ENCODE measurements at regions not wholly inside any gene's neighbourhood (a gene's known extent, or its start where the extent isn't known, plus 50 kb on each side); places are given as distances from the start of the nearest gene placed in this dataset.
"Not testable (repeated sequence)": the region's sequence is repeated elsewhere in the genome, so short reads cannot be mapped to it uniquely, and the experiment has no call there.

- Mint-ChIP-seq H3K9me3 (no peaks in the 10 kb centered on the region), H3K27me3 (no peaks in the 10 kb centered on the region), H3K27ac (no peak overlapping the region), H3K4me3 (no peak overlapping the region), H3K36me3 (no peaks in the 10 kb centered on the region), H3K4me1 (no peaks in the 10 kb centered on the region)
- peak; percentile 31 for ATAC-seq
Measured at GRCh38 chr3:145903472-145904013, 257.4 kb downstream of the PLOD2 start.

DNA sequence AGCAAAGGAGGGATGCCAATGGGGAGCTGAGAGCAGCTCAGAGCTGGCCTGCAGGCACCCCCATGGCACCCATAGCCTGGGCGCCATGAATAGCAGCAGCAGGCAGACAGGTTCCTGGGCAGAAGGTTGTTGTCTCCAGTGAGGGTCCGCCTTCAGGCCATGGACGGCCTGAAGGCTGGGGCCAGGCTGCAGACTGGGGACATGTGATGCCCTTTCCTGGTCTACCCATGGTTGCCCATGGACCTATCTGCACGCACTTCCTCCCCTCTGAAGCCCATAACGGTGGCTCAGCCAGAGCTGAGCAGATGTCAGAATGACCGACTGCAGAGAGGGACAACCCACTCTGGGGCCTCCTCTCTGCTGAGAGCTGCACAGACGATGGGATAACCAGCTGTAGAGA lies 256.8 kb downstream of the PLOD2 start:
- Mint-ChIP-seq H3K27me3 (no peaks in the 10 kb centered on the region), H3K4me3 (no peak overlapping the region)
- peak; percentile 47 for ATAC-seq

GRCh38 chr3:145906301-145906700 lies 254.7 kb downstream of the PLOD2 start:
- Mint-ChIP-seq H3K36me3 (no peaks in the 10 kb centered on the region), H3K27ac (no peak overlapping the region), H3K9me3 (peaks cover 2% of the 10 kb centered on the region), H3K4me3 (no peak overlapping the region), H3K27me3 (no peaks in the 10 kb centered on the region), H3K4me1 (no peaks in the 10 kb centered on the region)
- no peak for ATAC-seq

More for the DNA sequence above, 256.8 kb downstream of the PLOD2 start:
- H3K9me3 Mint-ChIP-seq, result no peaks in the 10 kb centered on the region
- no peaks in the 10 kb centered on the region for H3K4me1 Mint-ChIP-seq
- no peak overlapping the region for H3K27ac Mint-ChIP-seq
- H3K36me3 Mint-ChIP-seq, result no peaks in the 10 kb centered on the region

DNA sequence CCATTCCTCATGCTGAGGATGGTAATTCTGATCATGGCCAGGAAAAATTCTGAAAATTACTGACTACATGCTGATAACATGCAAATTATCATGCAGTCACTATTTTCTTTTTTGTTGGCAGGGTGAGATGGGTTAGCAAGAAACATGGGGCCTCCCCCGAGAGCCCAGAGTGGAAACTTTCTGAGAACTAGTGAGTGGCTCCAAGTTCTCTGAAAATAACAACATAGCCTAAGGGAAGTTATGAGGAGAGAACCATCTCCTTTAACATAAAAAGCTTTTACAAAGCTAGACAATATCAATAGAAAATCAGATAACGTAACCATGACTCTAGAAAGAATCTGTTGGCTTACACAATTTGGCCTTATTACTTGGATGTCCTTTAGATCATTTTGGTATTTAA lies 254.2 kb downstream of the PLOD2 start:
- Mint-ChIP-seq H3K27ac (no peak overlapping the region), H3K36me3 (no peaks in the 10 kb centered on the region), H3K4me1 (no peaks in the 10 kb centered on the region), H3K27me3 (no peaks in the 10 kb centered on the region), H3K4me3 (no peak overlapping the region), H3K9me3 (peaks cover 2% of the 10 kb centered on the region)
- no peak for ATAC-seq

DNA sequence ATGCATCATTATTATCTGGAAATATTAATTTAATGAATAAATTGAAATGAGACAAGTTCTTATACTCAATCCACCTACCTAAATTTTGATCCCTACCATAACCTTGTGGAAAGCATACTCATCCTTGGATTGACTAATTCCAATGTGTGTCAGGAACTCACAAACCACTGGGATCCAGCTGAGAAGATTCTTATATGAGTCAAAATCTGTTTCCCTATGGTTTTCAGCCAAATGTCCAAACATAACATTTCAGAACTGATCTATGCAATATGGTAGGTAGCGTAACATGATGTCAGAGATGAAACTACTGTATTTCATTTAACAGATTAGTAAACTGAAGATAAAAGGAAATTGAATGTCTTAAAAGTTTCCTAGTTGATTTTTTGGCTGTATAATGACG lies 250.0 kb downstream of the PLOD2 start:
- no peak for ATAC-seq

GRCh38 chr3:145915787-145916186 lies 245.2 kb downstream of the PLOD2 start:
- no peak for ATAC-seq
- no peaks in the 10 kb centered on the region for H3K36me3 Mint-ChIP-seq
- H3K4me1 Mint-ChIP-seq, result no peaks in the 10 kb centered on the region
- H3K4me3 Mint-ChIP-seq, result no peak overlapping the region
- H3K27ac Mint-ChIP-seq, result no peak overlapping the region
- H3K9me3 Mint-ChIP-seq, result peaks cover 7% of the 10 kb centered on the region
- no peaks in the 10 kb centered on the region for H3K27me3 Mint-ChIP-seq

More for the DNA sequence above, 250.0 kb downstream of the PLOD2 start:
- H3K27ac Mint-ChIP-seq, result no peak overlapping the region
- H3K27me3 Mint-ChIP-seq, result no peaks in the 10 kb centered on the region
- no peaks in the 10 kb centered on the region for H3K4me1 Mint-ChIP-seq
- peaks cover 5% of the 10 kb centered on the region for H3K9me3 Mint-ChIP-seq
- no peak overlapping the region for H3K4me3 Mint-ChIP-seq
- no peaks in the 10 kb centered on the region for H3K36me3 Mint-ChIP-seq

- not testable (repeated sequence) for H3K36me3 Mint-ChIP-seq, H3K27me3 Mint-ChIP-seq, H3K27ac Mint-ChIP-seq, H3K4me3 Mint-ChIP-seq, H3K4me1 Mint-ChIP-seq, H3K9me3 Mint-ChIP-seq, ATAC-seq
Measured at GRCh38 chr3:145927736-145928135, 233.2 kb downstream of the PLOD2 start.

- Mint-ChIP-seq H3K27ac (no peak overlapping the region), H3K27me3 (no peaks in the 10 kb centered on the region), H3K9me3 (peaks cover 3% of the 10 kb centered on the region), H3K4me3 (no peak overlapping the region), H3K36me3 (no peaks in the 10 kb centered on the region), H3K4me1 (no peaks in the 10 kb centered on the region)
- ATAC-seq, result no peak
Measured at GRCh38 chr3:145936971-145937370, 224.0 kb downstream of the PLOD2 start.

- ATAC-seq, result no peak
- no peaks in the 10 kb centered on the region for H3K36me3 Mint-ChIP-seq
- no peak overlapping the region for H3K4me3 Mint-ChIP-seq
- no peak overlapping the region for H3K27ac Mint-ChIP-seq
- H3K9me3 Mint-ChIP-seq, result peaks cover 3% of the 10 kb centered on the region
- no peaks in the 10 kb centered on the region for H3K27me3 Mint-ChIP-seq
- no peaks in the 10 kb centered on the region for H3K4me1 Mint-ChIP-seq
Measured at GRCh38 chr3:145939431-145939830, 221.6 kb downstream of the PLOD2 start.

GRCh38 chr3:145942052-145942451 lies 218.9 kb downstream of the PLOD2 start:
- H3K4me1 Mint-ChIP-seq, result no peaks in the 10 kb centered on the region
- H3K27ac Mint-ChIP-seq, result no peak overlapping the region
- no peaks in the 10 kb centered on the region for H3K36me3 Mint-ChIP-seq
- ATAC-seq, result no peak
- no peaks in the 10 kb centered on the region for H3K9me3 Mint-ChIP-seq
- no peaks in the 10 kb centered on the region for H3K27me3 Mint-ChIP-seq
- H3K4me3 Mint-ChIP-seq, result no peak overlapping the region

DNA sequence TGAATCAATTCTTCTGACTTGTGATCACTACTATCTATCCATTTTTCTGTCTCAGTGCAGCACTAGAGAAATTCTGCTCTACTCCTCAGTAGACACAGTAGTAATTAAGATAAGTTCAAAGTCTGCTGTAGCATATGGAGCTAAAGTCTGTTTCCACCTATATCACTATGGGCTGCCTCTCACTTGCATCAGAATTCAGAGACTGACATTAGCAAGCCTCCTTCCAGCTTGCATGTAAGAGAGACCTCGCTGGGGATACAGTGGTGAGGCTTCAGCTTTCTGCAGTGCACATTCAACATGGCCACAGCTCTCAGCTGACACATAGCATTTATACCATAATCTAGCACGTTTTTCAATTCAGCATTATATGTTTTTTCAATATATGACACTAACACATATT lies 217.0 kb downstream of the PLOD2 start:
- Mint-ChIP-seq H3K4me3 (no peak overlapping the region), H3K27ac (no peak overlapping the region), H3K4me1 (no peaks in the 10 kb centered on the region), H3K9me3 (no peaks in the 10 kb centered on the region), H3K36me3 (no peaks in the 10 kb centered on the region), H3K27me3 (no peaks in the 10 kb centered on the region)
- peak; percentile 8 for ATAC-seq

- no peak for ATAC-seq
- H3K27me3 Mint-ChIP-seq, result no peaks in the 10 kb centered on the region
- H3K36me3 Mint-ChIP-seq, result no peaks in the 10 kb centered on the region
- H3K4me3 Mint-ChIP-seq, result no peak overlapping the region
- no peak overlapping the region for H3K27ac Mint-ChIP-seq
- H3K4me1 Mint-ChIP-seq, result no peaks in the 10 kb centered on the region
- no peaks in the 10 kb centered on the region for H3K9me3 Mint-ChIP-seq
Measured at GRCh38 chr3:145951441-145951840, 209.5 kb downstream of the PLOD2 start.

DNA sequence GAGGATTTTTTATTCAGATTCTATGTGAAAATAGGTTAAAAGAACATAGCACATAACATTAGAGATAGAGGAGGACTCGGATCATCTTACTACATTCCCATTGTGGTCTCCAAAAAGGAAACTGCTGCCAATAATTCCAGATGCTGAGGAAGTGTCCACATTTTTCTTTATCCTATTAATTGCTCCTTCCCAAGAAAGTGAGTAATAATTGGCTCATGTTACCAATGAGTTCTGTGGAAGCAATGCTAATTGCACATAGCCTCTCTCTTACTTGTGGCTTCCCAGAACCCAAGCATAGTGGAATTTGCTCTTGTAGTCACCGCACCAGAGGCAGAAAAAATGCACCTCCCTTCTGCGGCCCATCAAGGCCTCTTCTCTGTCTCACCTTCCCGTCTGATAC lies 208.4 kb downstream of the PLOD2 start:
- H3K36me3 Mint-ChIP-seq, result no peaks in the 10 kb centered on the region
- H3K27me3 Mint-ChIP-seq, result no peaks in the 10 kb centered on the region
- H3K9me3 Mint-ChIP-seq, result no peaks in the 10 kb centered on the region
- H3K27ac Mint-ChIP-seq, result no peak overlapping the region
- H3K4me1 Mint-ChIP-seq, result no peaks in the 10 kb centered on the region
- no peak overlapping the region for H3K4me3 Mint-ChIP-seq
- ATAC-seq, result no peak

- H3K27me3 Mint-ChIP-seq, result no peaks in the 10 kb centered on the region
- no peak for ATAC-seq
- H3K9me3 Mint-ChIP-seq, result peaks cover under 1% of the 10 kb centered on the region
- no peak overlapping the region for H3K4me3 Mint-ChIP-seq
- no peaks in the 10 kb centered on the region for H3K4me1 Mint-ChIP-seq
- H3K36me3 Mint-ChIP-seq, result no peaks in the 10 kb centered on the region
- no peak overlapping the region for H3K27ac Mint-ChIP-seq
Measured at GRCh38 chr3:145953316-145953715, 207.7 kb downstream of the PLOD2 start.

DNA sequence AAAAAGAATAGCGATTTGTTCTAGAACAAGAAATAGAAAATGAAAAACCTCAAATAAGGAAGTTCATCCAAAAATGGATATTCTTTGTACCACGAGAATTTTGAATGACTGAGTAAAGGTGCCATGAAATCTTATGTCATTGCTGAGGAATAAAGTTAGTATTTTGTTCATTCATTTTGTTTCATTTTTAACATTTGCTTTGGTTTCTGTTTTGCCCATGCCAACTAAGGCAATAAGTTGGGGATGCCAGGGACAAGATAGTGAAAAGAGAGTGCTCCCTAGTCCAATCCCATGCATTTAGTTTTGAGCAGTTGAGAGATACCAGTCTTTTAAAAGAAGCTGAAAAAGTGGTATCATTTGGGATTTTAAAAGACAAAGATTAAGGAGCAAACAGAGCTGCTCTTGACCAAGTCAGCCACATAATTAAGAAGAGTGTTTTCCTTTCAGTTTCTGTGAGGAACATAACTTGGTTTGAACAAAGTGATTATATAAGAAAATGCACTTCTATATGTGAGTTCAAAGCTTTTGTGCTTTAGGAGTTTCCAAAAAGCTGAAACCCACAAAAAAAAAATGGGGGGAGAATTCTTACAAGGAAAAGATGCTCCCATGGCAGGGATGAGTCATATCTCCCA lies 201.4 kb downstream of the PLOD2 start:
- ATAC-seq, result no peak
- Mint-ChIP-seq H3K36me3 (no peaks in the 10 kb centered on the region), H3K4me1 (no peaks in the 10 kb centered on the region), H3K27ac (no peak overlapping the region), H3K4me3 (no peak overlapping the region), H3K27me3 (no peaks in the 10 kb centered on the region), H3K9me3 (peaks cover 3% of the 10 kb centered on the region)

GRCh38 chr3:145963111-145963510 lies 197.9 kb downstream of the PLOD2 start:
- ATAC-seq, result no peak
- H3K27ac Mint-ChIP-seq, result no peak overlapping the region
- H3K9me3 Mint-ChIP-seq, result peaks cover 3% of the 10 kb centered on the region
- no peaks in the 10 kb centered on the region for H3K36me3 Mint-ChIP-seq
- H3K27me3 Mint-ChIP-seq, result no peaks in the 10 kb centered on the region
- no peaks in the 10 kb centered on the region for H3K4me1 Mint-ChIP-seq
- H3K4me3 Mint-ChIP-seq, result no peak overlapping the region

Measured in stimulated activated memory B cell treated with anti-CD40 and anti-IgM and Interleukin-4, amounts not matched to agents 10 μg/mL and 1 μg/mL and 100 μg/mL, for 72 hours (primary cell).